ENCODE measurements at regions not wholly inside any gene's neighbourhood (a gene's known extent, or its start where the extent isn't known, plus 50 kb on each side); places are given as distances from the start of the nearest gene placed in this dataset.

DNA sequence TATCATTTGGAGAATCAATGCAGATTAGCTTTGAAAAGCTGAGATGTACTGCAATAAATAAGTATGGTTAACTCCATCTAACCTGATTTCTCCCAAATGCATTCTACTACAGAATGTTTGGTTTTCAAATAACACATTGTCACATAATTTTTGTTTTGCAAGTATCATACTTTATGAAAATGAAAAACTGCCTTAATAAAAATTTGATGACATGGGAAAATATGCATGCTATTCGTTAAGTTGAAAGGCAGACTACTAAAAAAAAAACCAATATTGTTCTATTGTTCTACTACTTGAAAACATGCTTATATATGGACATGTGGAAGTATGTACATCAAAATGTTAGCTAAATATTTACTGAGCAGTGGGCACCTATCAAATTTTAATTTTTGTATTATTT, 668.9 kb downstream of the HTR1A start:
- POLR2A ChIA-PET (ENCODE audit: unreplicated experiment): no interaction called here

More for the DNA sequence above, 668.9 kb downstream of the HTR1A start:
- TF ChIP-seq CHD1 (IDR thresholded peaks at IDR 0.05; ENCODE audit: low read depth, low read length) (no peak), MAFK (IDR thresholded peaks at IDR 0.05; ENCODE audit: low read depth, low read length) (peak; percentile 29; the same call in 1 of the 2 replicates)
- Histone ChIP-seq H2AK9ac (replicated peaks; ENCODE audit: low read depth, low read length, poor library complexity) (no peak overlapping the region), H2AFZ (replicated peaks; ENCODE audit: low read length, poor library complexity) (no peak overlapping the region), H2BK15ac (ENCODE audit: low read depth, low read length) (no peak overlapping the region), H4K5ac (ENCODE audit: low read depth, low read length) (no peak overlapping the region), H2AK5ac (ENCODE audit: low read depth, low read length) (no peak overlapping the region), H3K36me3 (ENCODE audit: control insufficient read depth, insufficient read depth, low read length) (no peaks in the 10 kb centered on the region), H4K20me1 (ENCODE audit: insufficient read depth, low read length) (no peaks in the 10 kb centered on the region), H4K91ac (ENCODE audit: insufficient read depth, low read depth, low read length) (no peak overlapping the region), H3K23ac (ENCODE audit: low read depth, low read length) (no peak overlapping the region), H3K4me2 (ENCODE audit: low read depth, low read length) (no peak overlapping the region), H3K27me3 (ENCODE audit: control insufficient read depth, insufficient read depth, low read length) (no peaks in the 10 kb centered on the region), H3K56ac (ENCODE audit: extremely low read depth, insufficient read depth, low read length) (no peak overlapping the region), H3K79me1 (ENCODE audit: low read depth in 1 of 2, low read length in 2 of 2) (no peaks in the 10 kb centered on the region), H2BK120ac (ENCODE audit: low read depth, low read length) (no peak overlapping the region), H2BK5ac (ENCODE audit: low read depth, low read length, poor library complexity, severe bottlenecking) (no peak overlapping the region), H2BK20ac (ENCODE audit: low read depth, low read length) (no peak overlapping the region), H3K9me3 (ENCODE audit: control insufficient read depth, insufficient read depth, low read length) (no peaks in the 10 kb centered on the region; the same call in 1 of the 2 replicates), H4K8ac (ENCODE audit: low read depth in 2 of 2, low read length in 2 of 2) (no peak overlapping the region), H3K9ac (ENCODE audit: low read depth, low read length) (no peak overlapping the region), H3K4me3 (ENCODE audit: insufficient read depth, low read depth, low read length) (no peak overlapping the region), H3K18ac (ENCODE audit: low read depth, low read length) (no peak overlapping the region), H3K27ac (ENCODE audit: insufficient read depth, low read length) (no peak overlapping the region), H3K4ac (ENCODE audit: low read depth, low read length) (no peak overlapping the region), H3K9me1 (ENCODE audit: insufficient read depth, low read length) (no peaks in the 10 kb centered on the region), H3K4me1 (ENCODE audit: control insufficient read depth, insufficient read depth, low read length) (no peaks in the 10 kb centered on the region), H3K14ac (replicated peaks; ENCODE audit: low read depth, low read length) (no peak overlapping the region)
- WGBS, 2 experiments (ENCODE audit: extremely low coverage in 2 of 2, insufficient read length in 1 of 2): no CpG with 5 or more reads among the region's 1 CpG
- no TSS peak for BruUV-seq (replicated peaks)
- DNase-seq: no peak
- no peak for ATAC-seq (ENCODE audit: low read depth)
- CTCF ChIA-PET: no interaction called here
- in situ Hi-C loops (cut with MboI; ENCODE audit: low sequenced_read_pairs): no loop called here
- dilution Hi-C loops (cut with HindIII; ENCODE audit: low sequenced_read_pairs, unreplicated experiment): no loop called here
- intact Hi-C loops (cut with micrococcal nuclease): no loop called here

Data from IMR-90 (cell line).